Neural cell (in vitro differentiated cells): ENCODE measurements at regions not wholly inside any gene's neighbourhood (a gene's known extent, or its start where the extent isn't known, plus 50 kb on each side); places are given as distances from the start of the nearest gene placed in this dataset.

Experiments used
- H2AFZ ChIP-seq: fragments of 200-600, 300-800 bp; sonication (generic), shearing (Covaris generic); 2 replicates; pipeline ENCODE4 v1.6.0; 2014; ENCODE audit warnings: low read depth, mild to moderate bottlenecking, antibody characterized with exemption, low read length, moderate library complexity
- H3F3A ChIP-seq: fragments of 200-600 bp; shearing (Covaris generic); 2 replicates; pipeline ENCODE4 v1.6.1; 2016; ENCODE audit warnings: mild to moderate bottlenecking, moderate library complexity, mixed read lengths, antibody characterized with exemption, low read length; ENCODE audit not compliant: insufficient read depth, poor library complexity, severe bottlenecking
- H3K27ac ChIP-seq: fragments of 200-600, 300-800 bp; sonication (generic), shearing (Covaris generic); 2 replicates; pipeline ENCODE4 v1.5.1; 2014; ENCODE audit warnings: mild to moderate bottlenecking, low read length, moderate library complexity
- H3K27me3 ChIP-seq: fragments of 300-800, 200-600 bp; sonication (generic), shearing (Covaris generic); 2 replicates; pipeline ENCODE4 v1.6.0; 2014; ENCODE audit warnings: mild to moderate bottlenecking, low read depth, low read length, moderate library complexity; ENCODE audit not compliant: insufficient read depth
- H3K36me3 ChIP-seq: fragments of 300-800, 200-600 bp; sonication (generic), shearing (Covaris generic); 2 replicates; pipeline ENCODE4 v1.5.1; 2014; ENCODE audit warnings: mild to moderate bottlenecking, antibody characterized with exemption, low read length, moderate library complexity; ENCODE audit not compliant: insufficient read depth
- H3K4me2 ChIP-seq: fragments of 300-800, 200-600 bp; sonication (generic), shearing (Covaris generic); 2 replicates; pipeline ENCODE4 v1.6.0; 2014; ENCODE audit warnings: mild to moderate bottlenecking, low read length
- H3K4me3 ChIP-seq: fragments of 300-800, 200-600 bp; sonication (generic), shearing (Covaris generic); 2 replicates; pipeline ENCODE4 v1.5.1; 2014; ENCODE audit warnings: mild to moderate bottlenecking, low read length, moderate library complexity
- H3K79me2 ChIP-seq: fragments of 200-600 bp; shearing (Covaris generic); replicated peaks from 2 replicates; pipeline ENCODE4 v1.6.0; 2014; ENCODE audit warnings: mild to moderate bottlenecking, low read length, moderate library complexity; ENCODE audit not compliant: insufficient read depth
- H3K9ac ChIP-seq: fragments of 300-800, 200-600 bp; sonication (generic), shearing (Covaris generic); 2 replicates; pipeline ENCODE4 v1.6.1; 2016; ENCODE audit warnings: mild to moderate bottlenecking, low read length, mixed read lengths
- H3K9me2 ChIP-seq: fragments of 200-600 bp; shearing (Covaris generic); 2 replicates; pipeline ENCODE4 v1.6.1; 2016; ENCODE audit warnings: mild to moderate bottlenecking, low read length, mixed read lengths; ENCODE audit not compliant: insufficient read depth
- H3K9me3 ChIP-seq: fragments of 200-600, 300-800 bp; sonication (generic), shearing (Covaris generic); 2 replicates; pipeline ENCODE4 v1.6.1; 2016; ENCODE audit warnings: mild to moderate bottlenecking, mixed run types, low read length, moderate library complexity, mixed read lengths
- H4K20me1 ChIP-seq: fragments of 200-600 bp; shearing (Covaris generic); 2 replicates; pipeline ENCODE4 v1.6.1; 2016; ENCODE audit warnings: mild to moderate bottlenecking, mixed run types; ENCODE audit not compliant: insufficient read depth
- CTCF ChIP-seq: fragments of 450-650 bp; IDR thresholded peaks from 2 replicates; pipeline ENCODE4 v1.5.1; 2014; ENCODE audit warnings: antibody characterized with exemption, mild to moderate bottlenecking, moderate library complexity; ENCODE audit not compliant: poor library complexity, severe bottlenecking
- EP300 ChIP-seq: fragments of 450-650 bp; conservative IDR thresholded peaks from 2 replicates; pipeline ENCODE4 v1.6.1; 2014; ENCODE audit warnings: antibody characterized with exemption, mild to moderate bottlenecking, moderate library complexity; ENCODE audit not compliant: poor library complexity, severe bottlenecking
- EZH2 ChIP-seq: fragments of 200-600, 300-800 bp; shearing (Covaris generic), sonication (generic); IDR thresholded peaks from 2 replicates; pipeline ENCODE4 v1.6.1; 2014; ENCODE audit warnings: antibody characterized with exemption, low read length, borderline replicate concordance, mild to moderate bottlenecking; ENCODE audit not compliant: insufficient read depth, poor library complexity, severe bottlenecking
- MXI1 ChIP-seq: fragments of 450-650 bp; conservative IDR thresholded peaks from 2 replicates; pipeline ENCODE4 v1.6.1; 2014; ENCODE audit warnings: antibody characterized with exemption, mild to moderate bottlenecking; ENCODE audit not compliant: poor library complexity, severe bottlenecking
- POLR2AphosphoS5 ChIP-seq: IDR thresholded peaks from 2 replicates; pipeline ENCODE4 v1.6.1; 2012
- RAD21 ChIP-seq: fragments of 450-650 bp; conservative IDR thresholded peaks from 2 replicates; pipeline ENCODE4 v1.6.1; 2014; ENCODE audit warnings: antibody characterized with exemption, mild to moderate bottlenecking, moderate library complexity
- REST ChIP-seq: IDR thresholded peaks from 2 replicates; pipeline ENCODE4 v1.6.1; 2012; ENCODE audit warnings: borderline replicate concordance
- SMC3 ChIP-seq: fragments of 450-650 bp; conservative IDR thresholded peaks from 2 replicates; pipeline ENCODE4 v1.6.1; 2014; ENCODE audit warnings: antibody characterized with exemption, mild to moderate bottlenecking, moderate library complexity; ENCODE audit not compliant: poor library complexity
- TAF1 ChIP-seq: IDR thresholded peaks from 2 replicates; pipeline ENCODE4 v1.6.1; 2012; ENCODE audit warnings: low read depth

GRCh38 chr4:35966566-35966965 lies 277.7 kb downstream of the ARAP2 start:
- H3K79me2 ChIP-seq: no peaks in the 10 kb centered on the region
- no peaks in the 10 kb centered on the region for H3K9me2 ChIP-seq
- TF ChIP-seq POLR2AphosphoS5: no peak
- no peak for TF ChIP-seq EP300
- TF ChIP-seq RAD21: no peak
- TF ChIP-seq REST: no peak
- H2AFZ ChIP-seq: no peak overlapping the region
- H4K20me1 ChIP-seq: no peaks in the 10 kb centered on the region
- H3K9ac ChIP-seq: no peak overlapping the region
- no peak overlapping the region for H3K4me3 ChIP-seq
- no peak overlapping the region for H3K4me2 ChIP-seq
- no peaks in the 10 kb centered on the region for H3K36me3 ChIP-seq
- H3F3A ChIP-seq: no peaks in the 10 kb centered on the region
- no peak overlapping the region for H3K27ac ChIP-seq
- no peaks in the 10 kb centered on the region for H3K27me3 ChIP-seq
- H3K9me3 ChIP-seq: no peaks in the 10 kb centered on the region

GRCh38 chr4:35970366-35970960 lies 273.9 kb downstream of the ARAP2 start:
- no peak overlapping the region for H3K27ac ChIP-seq
- H3F3A ChIP-seq: no peaks in the 10 kb centered on the region
- no peaks in the 10 kb centered on the region for H3K9me2 ChIP-seq
- H3K9ac ChIP-seq: no peak overlapping the region
- no peak overlapping the region for H2AFZ ChIP-seq
- no peaks in the 10 kb centered on the region for H4K20me1 ChIP-seq
- no peaks in the 10 kb centered on the region for H3K36me3 ChIP-seq
- H3K79me2 ChIP-seq: no peaks in the 10 kb centered on the region
- no peak for TF ChIP-seq MXI1
- TF ChIP-seq SMC3: no peak
- no peak for TF ChIP-seq RAD21
- no peak for TF ChIP-seq CTCF
- no peak for TF ChIP-seq EP300
- TF ChIP-seq REST: no peak
- TF ChIP-seq POLR2AphosphoS5: no peak
- no peak for TF ChIP-seq TAF1
- TF ChIP-seq EZH2: no peak
- H3K9me3 ChIP-seq: no peaks in the 10 kb centered on the region
- no peaks in the 10 kb centered on the region for H3K27me3 ChIP-seq
- H3K4me2 ChIP-seq: no peak overlapping the region
- no peak overlapping the region for H3K4me3 ChIP-seq
